ENCODE measurements at regions not wholly inside any gene's neighbourhood (a gene's known extent, or its start where the extent isn't known, plus 50 kb on each side); places are given as distances from the start of the nearest gene placed in this dataset.

DNA sequence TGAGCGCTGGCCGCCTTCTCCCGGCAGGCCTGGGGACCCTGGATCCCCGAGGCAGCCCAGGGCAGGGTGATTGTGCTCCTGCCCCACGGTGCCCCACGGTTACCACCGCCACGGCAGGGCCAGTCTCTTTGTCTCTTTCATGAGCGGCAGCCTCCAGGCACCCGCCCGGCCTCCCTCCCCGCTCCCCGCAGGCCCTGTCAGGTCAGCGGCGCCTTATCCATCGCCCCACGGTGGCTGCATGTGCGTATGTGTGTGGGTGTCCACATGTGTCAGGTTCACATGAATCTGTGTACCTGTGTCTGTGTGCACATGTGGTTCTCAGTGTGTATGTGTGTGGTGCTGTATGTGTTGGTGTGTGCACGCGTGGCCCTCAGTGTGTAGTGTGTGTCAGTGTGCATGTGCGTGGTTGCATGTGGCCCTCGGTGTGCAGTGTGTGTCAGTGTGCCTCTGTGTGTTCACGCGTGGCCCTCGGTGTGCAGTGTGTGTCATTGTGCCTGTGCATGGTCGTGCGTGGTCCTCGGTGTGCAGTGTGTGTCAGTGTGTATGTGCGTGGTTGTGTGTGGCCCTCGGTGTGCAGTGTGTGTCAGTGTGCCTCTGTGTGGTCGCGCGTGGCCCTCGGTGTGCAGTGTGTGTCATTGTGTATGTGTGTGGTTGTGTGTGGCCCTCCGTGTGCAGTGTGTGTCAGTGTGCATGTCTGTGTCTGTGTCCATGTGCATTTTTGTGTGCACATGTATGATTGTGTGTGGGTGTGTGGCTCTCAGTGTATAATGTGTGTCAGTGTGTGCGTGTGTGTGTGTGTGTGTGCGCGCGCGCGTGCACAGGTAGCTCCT is 239.2 kb upstream of the GSE1 start:
- H3K4me1 ChIP-seq (ENCODE audit: insufficient read depth, low read length) = peaks cover 6% of the 10 kb centered on the region
- H3K27me3 ChIP-seq (ENCODE audit: insufficient read depth, low read length) = no peaks in the 10 kb centered on the region
- no peaks in the 10 kb centered on the region for H3K9me3 ChIP-seq (ENCODE audit: low read length)
- H2AFZ ChIP-seq (ENCODE audit: low read depth, low read length) = no peak overlapping the region
- H3K36me3 ChIP-seq (ENCODE audit: insufficient read depth, low read length) = no peaks in the 10 kb centered on the region
- no peak overlapping the region for H3K4me3 ChIP-seq (ENCODE audit: low read length)

DNA sequence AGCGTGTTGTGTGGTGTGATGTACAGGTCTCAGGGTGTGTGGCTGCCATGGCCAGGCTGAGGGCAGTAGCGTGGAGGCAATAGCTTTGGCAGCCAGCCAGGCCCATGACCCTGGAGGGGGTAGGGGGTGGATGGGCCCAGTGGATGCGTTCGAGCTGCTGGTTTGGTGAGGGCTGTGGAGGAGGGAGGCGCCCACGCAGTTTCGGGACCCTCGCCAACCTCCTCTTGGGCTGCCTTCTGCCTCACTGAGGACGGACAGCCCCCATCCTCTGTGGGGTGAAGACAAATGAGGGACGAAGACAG is 238.6 kb upstream of the GSE1 start:
- Histone ChIP-seq H2AFZ (ENCODE audit: low read depth, low read length) (no peak overlapping the region), H3K4me3 (ENCODE audit: low read length) (no peak overlapping the region), H3K27me3 (ENCODE audit: insufficient read depth, low read length) (no peaks in the 10 kb centered on the region), H3K9me3 (ENCODE audit: low read length) (no peaks in the 10 kb centered on the region), H3K4me1 (ENCODE audit: insufficient read depth, low read length) (peaks cover 6% of the 10 kb centered on the region), H3K36me3 (ENCODE audit: insufficient read depth, low read length) (no peaks in the 10 kb centered on the region)

DNA sequence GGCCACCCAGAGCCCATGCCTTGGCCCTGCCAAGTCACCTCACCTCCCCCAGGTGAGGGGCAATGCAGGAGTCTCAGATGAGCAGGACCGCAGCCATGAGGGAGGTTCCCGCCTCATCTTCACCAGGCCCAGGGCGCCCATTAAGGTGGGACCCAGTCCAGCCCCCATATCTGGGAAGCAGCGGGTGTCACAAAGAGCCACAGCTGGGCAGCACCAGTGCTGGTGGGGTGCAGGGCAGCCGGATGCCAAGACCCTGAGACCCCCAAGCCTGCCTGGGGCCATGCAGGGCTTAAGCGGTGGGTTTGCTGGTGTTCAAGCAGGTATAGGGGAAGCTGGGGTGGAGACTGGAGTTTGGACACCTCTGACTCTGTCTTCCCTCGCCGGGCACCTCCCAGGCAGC is 237.8 kb upstream of the GSE1 start:
- H3K4me1 ChIP-seq (ENCODE audit: insufficient read depth, low read length) = peaks cover 6% of the 10 kb centered on the region

DNA sequence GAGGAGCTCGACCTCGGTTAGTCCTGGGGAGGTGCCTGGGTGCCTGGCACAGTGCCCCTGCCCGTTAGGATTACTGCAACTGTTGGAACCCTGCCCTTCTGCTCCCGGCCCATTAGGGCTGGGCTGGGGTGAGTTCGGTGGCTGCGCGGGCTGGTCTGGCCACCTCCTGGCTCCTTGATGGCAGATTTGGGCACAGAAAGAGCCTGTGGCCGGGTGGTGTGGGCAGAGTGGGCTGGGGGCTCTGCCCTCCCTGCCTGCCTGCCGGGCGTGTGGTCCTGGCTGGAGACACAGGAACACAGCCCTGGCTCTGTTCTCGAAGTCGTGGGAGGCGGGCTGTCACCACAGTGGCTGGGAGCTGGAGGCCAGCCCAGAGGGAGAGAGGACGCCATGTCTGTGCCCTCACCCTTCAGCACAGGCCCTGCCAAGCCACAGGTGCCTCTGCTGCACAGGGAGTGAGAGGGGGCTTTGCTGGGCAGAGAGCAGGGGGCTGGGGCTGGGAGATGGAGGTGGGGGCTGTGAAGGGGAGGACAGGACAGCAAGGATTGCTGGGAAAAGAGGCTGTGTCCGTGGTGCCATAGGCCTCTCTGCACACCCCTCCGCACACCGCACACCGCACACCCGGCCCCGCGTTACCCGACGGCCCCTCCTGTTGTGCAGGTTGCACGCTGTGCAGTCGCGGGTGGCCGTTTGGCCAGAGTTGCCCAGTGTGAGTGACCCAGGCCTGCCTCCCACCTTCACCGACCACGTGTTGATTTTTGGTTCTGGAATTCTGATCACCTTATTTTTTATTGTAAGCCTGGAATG is 236.6 kb upstream of the GSE1 start:
- no peak overlapping the region for H2AFZ ChIP-seq (ENCODE audit: low read depth, low read length)
- H3K4me3 ChIP-seq (ENCODE audit: low read length) = no peak overlapping the region
- H3K9me3 ChIP-seq (ENCODE audit: low read length) = no peaks in the 10 kb centered on the region
- no peaks in the 10 kb centered on the region for H3K27me3 ChIP-seq (ENCODE audit: insufficient read depth, low read length)
- peaks cover 6% of the 10 kb centered on the region for H3K4me1 ChIP-seq (ENCODE audit: insufficient read depth, low read length)
- no peaks in the 10 kb centered on the region for H3K36me3 ChIP-seq (ENCODE audit: insufficient read depth, low read length)

More for the DNA sequence above, 237.8 kb upstream of the GSE1 start:
- H3K36me3 ChIP-seq (ENCODE audit: insufficient read depth, low read length) = no peaks in the 10 kb centered on the region
- no peaks in the 10 kb centered on the region for H3K9me3 ChIP-seq (ENCODE audit: low read length)
- H3K27me3 ChIP-seq (ENCODE audit: insufficient read depth, low read length) = no peaks in the 10 kb centered on the region
- no peak overlapping the region for H3K4me3 ChIP-seq (ENCODE audit: low read length)
- no peak overlapping the region for H2AFZ ChIP-seq (ENCODE audit: low read depth, low read length)

DNA sequence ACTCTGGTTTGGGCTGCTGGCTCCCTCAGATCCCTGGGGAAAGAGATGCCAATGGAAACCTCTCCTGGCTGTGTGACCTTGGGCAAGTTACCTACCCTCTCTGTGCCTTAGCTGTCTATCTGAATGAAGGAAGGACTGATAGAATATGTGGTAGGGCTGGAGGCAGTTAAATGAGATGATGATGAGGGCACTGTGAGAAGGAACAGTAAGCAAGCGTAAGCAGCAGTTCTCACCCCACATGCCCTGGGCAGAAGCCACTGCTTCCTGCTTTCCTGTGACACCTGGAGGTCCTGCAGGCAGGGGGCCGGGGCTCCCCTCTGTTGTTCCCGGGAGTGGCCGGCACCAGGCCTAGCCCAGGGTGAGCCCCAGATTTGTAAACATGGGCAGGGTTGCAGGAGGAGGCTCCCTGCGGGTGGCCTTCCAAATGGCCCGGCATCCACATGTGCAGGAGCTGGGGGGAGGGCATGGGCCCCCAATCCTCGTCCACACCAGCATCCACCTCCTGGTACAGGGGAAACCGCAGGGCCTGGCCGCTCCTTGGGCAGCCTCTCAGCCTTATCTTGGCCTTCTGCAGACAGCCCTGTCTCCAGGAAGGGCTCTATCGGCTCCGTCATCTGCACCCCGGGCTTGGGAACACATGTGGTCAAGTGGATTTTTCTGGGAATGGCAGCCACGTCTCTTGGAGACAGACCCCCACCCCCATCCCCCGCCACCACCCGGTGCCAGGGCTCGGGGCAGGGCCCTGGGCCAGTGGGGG is 235.6 kb upstream of the GSE1 start:
- Histone ChIP-seq H3K4me1 (ENCODE audit: insufficient read depth, low read length) (peaks cover 17% of the 10 kb centered on the region), H3K27me3 (ENCODE audit: insufficient read depth, low read length) (no peaks in the 10 kb centered on the region), H3K4me3 (ENCODE audit: low read length) (no peak overlapping the region), H3K36me3 (ENCODE audit: insufficient read depth, low read length) (no peaks in the 10 kb centered on the region), H3K9me3 (ENCODE audit: low read length) (no peaks in the 10 kb centered on the region), H2AFZ (ENCODE audit: low read depth, low read length) (no peak overlapping the region)

DNA sequence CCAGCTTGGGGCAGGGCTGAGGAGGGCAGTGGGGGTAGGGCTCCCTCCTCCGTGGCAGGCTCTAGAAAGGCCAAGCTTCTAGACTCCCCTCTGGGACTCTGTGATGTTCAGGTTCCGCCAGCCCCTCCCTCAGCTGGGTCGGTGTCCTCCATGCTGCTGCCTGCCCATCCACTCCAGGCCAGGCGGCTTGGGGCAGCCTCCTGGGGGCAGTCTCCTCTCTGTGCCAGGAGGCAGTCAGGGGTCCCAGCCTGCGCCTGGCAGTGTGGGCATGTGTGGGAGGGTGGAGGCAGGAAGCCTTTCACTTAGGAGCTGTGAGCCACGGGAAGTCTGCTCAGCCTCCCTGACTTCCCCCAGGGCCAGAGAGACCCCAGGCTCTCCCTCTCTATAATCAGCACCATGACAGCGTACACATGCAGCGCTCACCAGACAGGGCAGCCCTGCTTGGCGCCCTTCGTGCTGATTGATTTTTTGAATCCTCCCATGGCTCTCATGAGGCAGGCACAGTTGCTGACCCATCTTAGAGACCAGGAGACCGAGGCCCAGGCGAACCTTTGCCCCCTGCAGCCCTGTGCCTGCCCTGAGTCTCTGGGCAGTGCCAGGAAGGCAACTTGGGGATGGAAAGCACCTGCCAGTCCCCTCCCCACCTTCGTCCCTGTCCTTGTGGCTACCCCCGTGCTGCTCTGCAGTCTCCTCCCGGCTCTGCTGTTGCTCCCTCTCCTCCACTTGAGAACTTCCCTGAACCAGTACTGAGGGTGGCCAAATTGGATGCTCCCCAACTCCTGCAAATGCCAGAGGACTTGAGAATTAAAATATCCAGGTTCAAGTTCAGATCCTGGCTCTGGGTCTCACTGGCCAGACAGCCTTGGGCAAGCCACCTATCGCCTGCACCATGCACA is 234.7 kb upstream of the GSE1 start:
- no peaks in the 10 kb centered on the region for H3K9me3 ChIP-seq (ENCODE audit: low read length)
- no peak overlapping the region for H3K4me3 ChIP-seq (ENCODE audit: low read length)
- peaks cover 14% of the 10 kb centered on the region for H3K4me1 ChIP-seq (ENCODE audit: insufficient read depth, low read length)

DNA sequence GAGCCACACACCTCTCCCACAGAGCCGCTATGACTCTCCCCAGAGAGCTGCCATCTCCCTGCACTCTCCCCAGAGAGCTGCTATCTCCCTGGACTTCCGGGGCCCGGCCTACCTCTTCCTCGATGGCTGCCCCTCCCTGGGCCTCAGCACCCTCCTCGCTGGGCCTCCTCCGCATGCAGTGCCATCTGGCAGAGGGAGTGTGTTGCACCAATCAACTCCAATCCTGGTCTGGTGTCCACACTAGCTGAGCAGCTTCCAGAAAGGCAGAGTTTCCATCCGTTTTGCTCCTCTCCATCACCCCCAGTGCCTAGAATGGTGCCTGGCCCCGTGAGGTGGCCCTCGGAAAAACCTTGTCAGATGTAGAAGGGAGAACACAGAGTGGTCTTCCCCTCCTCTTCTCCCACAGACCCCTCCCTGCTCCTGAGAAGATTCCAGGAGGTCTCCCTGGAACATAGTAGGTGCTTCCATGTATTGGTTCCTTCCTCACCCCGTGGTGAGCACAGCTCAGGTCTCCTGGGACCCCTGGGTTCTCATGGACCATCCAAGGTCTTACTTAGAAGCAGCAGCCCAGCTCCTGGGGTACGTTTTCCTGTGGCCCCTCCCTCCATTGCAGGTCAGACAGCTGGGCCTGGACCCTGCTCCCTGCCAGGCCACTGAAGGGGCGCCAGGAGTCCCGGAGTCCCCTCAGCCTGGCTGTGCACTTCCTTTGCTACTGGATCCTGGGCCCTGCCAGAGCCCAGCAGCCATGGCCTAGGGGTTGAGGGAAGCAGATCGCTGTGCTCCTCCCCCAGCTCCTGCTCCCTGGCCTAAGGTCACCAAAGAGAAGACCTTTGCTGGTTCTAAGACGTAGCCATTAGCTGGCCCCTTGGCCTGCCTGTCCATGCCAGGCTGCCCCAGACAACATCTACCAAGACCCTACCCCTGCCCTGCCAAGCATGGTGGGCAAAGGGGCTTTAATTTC is 233.8 kb upstream of the GSE1 start:
- H3K36me3 ChIP-seq (ENCODE audit: insufficient read depth, low read length) = no peaks in the 10 kb centered on the region
- no peaks in the 10 kb centered on the region for H3K27me3 ChIP-seq (ENCODE audit: insufficient read depth, low read length)
- peaks cover 19% of the 10 kb centered on the region for H3K4me1 ChIP-seq (ENCODE audit: insufficient read depth, low read length)

More for the DNA sequence above, 234.7 kb upstream of the GSE1 start:
- Histone ChIP-seq H2AFZ (ENCODE audit: low read depth, low read length) (no peak overlapping the region), H3K36me3 (ENCODE audit: insufficient read depth, low read length) (no peaks in the 10 kb centered on the region), H3K27me3 (ENCODE audit: insufficient read depth, low read length) (no peaks in the 10 kb centered on the region)

DNA sequence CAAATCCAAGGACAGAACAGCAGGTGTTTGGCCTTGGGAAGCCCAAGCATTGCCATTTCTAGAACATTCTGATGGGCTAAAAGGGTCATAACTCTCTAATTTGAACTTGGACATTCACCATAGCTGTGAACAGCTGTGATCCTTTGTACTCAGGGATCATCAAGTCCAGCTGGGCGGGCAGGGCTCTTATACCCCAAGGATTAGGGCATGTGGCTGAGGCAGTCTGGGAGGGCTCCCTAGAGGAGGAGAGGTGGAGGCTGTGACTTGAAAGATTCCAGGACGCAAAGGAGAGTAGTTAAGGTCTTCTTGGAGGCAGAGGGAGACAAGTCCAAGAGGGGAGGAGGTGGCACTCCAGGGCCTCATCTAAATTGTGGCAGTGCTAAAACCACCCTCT is 233.1 kb upstream of the GSE1 start:
- H3K4me1 ChIP-seq (ENCODE audit: insufficient read depth, low read length) = peaks cover 20% of the 10 kb centered on the region

More for the DNA sequence above, 233.8 kb upstream of the GSE1 start:
- Histone ChIP-seq H3K4me3 (ENCODE audit: low read length) (no peak overlapping the region), H3K9me3 (ENCODE audit: low read length) (no peaks in the 10 kb centered on the region), H2AFZ (ENCODE audit: low read depth, low read length) (no peak overlapping the region)

DNA sequence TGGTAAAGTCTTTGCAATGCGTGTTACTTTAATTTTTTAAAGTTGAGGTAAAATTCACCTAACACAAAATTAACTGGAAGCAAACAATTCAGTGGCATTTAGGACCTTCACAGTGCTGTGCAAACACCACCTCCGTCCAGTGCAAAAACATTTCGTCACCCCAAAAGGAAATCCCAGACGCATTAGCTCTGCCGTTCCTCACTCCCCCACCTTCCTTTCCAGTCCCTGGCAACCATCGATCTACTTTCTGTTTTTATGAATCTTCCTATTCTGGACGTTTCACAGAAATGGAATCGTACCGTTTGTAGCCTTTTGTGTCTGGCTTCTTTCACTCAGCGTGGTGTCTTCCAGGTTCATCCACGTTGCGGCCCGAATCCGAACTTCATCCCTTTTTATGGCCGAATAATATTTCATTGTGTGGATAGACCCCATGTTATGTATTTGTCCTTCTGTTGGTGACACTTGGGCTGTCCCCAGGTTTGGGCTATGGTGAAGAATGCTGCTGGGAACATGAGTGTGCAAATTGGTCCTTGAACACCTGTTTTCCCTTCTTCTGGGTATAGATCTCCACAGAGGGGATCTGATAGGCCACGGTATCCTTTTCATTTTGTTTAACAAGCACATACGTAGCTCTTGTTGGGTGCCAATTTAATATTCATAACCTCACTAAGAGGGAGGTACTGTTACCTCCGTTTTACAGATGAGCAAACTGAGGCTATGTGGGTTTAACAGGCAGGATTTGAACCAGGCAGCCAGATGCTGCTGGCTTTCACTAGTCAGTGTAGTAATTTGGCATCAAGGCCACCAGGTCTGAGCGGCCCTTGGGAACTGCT is 232.0 kb upstream of the GSE1 start:
- H3K4me3 ChIP-seq (ENCODE audit: low read length) = no peak overlapping the region
- H3K27me3 ChIP-seq (ENCODE audit: insufficient read depth, low read length) = no peaks in the 10 kb centered on the region
- no peaks in the 10 kb centered on the region for H3K9me3 ChIP-seq (ENCODE audit: low read length)
- H3K4me1 ChIP-seq (ENCODE audit: insufficient read depth, low read length) = peaks cover 27% of the 10 kb centered on the region
- no peak overlapping the region for H2AFZ ChIP-seq (ENCODE audit: low read depth, low read length)
- H3K36me3 ChIP-seq (ENCODE audit: insufficient read depth, low read length) = no peaks in the 10 kb centered on the region

More for the DNA sequence above, 233.1 kb upstream of the GSE1 start:
- Histone ChIP-seq H3K36me3 (ENCODE audit: insufficient read depth, low read length) (no peaks in the 10 kb centered on the region), H3K4me3 (ENCODE audit: low read length) (no peak overlapping the region), H3K9me3 (ENCODE audit: low read length) (no peaks in the 10 kb centered on the region), H3K27me3 (ENCODE audit: insufficient read depth, low read length) (no peaks in the 10 kb centered on the region), H2AFZ (ENCODE audit: low read depth, low read length) (no peak overlapping the region)

DNA sequence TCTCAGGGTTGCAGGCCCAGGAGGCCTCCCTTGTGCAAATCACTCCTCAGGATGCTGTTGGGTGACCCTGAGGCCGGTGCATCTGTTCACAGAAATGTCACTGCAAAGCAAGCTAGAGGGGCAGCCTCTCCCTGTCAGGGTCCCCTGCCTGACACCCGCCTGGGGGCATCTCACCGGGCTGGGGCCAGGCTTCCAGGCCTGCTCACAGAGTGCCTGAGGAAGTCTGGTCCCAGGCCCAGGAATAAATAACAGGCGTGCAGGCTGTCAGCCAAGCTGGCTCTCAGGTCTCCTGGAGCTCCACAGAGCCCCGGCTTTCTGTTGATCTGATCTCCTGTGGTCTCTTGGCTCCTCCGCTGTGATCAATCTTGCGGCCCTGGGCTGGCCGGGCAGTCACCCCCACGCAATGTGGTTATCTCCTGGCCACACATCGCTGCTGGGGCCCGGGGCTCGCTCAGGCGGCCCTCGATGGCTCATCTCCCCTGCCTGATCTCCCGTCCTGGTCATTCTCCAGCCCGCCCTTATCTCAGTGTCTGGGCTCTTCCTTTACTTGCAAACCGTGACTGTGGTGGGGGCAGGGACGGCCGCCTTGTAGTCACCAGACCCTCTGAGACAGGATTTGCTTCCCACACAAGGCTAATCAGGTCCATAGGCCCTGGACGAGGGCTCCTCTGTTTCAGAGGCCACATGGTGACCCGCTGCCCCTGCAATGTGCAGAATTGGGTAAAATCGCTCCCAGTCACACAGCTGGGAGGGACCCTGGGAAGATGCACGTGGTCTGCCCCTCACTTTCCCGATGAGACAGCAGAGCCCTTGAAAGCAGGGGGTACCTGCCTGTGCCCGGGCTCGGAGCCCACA is 231.2 kb upstream of the GSE1 start:
- Histone ChIP-seq H3K36me3 (ENCODE audit: insufficient read depth, low read length) (no peaks in the 10 kb centered on the region), H3K4me3 (ENCODE audit: low read length) (no peak overlapping the region), H3K9me3 (ENCODE audit: low read length) (no peaks in the 10 kb centered on the region), H2AFZ (ENCODE audit: low read depth, low read length) (no peak overlapping the region), H3K27me3 (ENCODE audit: insufficient read depth, low read length) (no peaks in the 10 kb centered on the region), H3K4me1 (ENCODE audit: insufficient read depth, low read length) (peaks cover 27% of the 10 kb centered on the region)
